GM20000 (cell line): ENCODE measurements at regions not wholly inside any gene's neighbourhood (a gene's known extent, or its start where the extent isn't known, plus 50 kb on each side); places are given as distances from the start of the nearest gene placed in this dataset.

ENCODE experiments used
- DNase-seq: peaks from one replicate; pipeline ENCODE4 v3.0.0; 2012; ENCODE audit warnings: low spot score
- TF ChIP-seq, protein P1 (sequence below): IDR thresholded peaks from 2 replicates; pipeline ENCODE4 v1.5.1; 2012; ENCODE audit warnings: mild to moderate bottlenecking, control low read depth; ENCODE audit errors: extremely low read depth, missing control alignments

DNA sequence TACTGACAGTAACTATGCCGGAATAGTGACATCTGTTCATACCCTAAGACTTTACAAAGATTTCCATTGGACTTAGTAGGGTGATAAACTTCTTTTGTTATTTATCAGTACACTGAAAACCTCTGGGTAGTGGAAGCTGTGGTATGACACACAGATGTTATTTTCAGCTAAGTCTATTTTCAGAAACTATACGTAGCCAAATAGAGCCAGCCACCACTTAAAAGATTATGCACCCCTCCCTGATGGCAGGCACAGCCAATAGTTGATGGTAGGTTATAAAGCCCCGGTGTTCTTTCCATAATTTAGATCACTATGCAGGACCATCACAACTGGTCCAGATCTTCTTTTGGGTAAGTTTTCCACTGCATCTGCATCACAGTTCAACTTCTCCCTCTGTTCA is 1603.2 kb upstream of the PABPC4L start:
- TF ChIP-seq, protein P1, sequence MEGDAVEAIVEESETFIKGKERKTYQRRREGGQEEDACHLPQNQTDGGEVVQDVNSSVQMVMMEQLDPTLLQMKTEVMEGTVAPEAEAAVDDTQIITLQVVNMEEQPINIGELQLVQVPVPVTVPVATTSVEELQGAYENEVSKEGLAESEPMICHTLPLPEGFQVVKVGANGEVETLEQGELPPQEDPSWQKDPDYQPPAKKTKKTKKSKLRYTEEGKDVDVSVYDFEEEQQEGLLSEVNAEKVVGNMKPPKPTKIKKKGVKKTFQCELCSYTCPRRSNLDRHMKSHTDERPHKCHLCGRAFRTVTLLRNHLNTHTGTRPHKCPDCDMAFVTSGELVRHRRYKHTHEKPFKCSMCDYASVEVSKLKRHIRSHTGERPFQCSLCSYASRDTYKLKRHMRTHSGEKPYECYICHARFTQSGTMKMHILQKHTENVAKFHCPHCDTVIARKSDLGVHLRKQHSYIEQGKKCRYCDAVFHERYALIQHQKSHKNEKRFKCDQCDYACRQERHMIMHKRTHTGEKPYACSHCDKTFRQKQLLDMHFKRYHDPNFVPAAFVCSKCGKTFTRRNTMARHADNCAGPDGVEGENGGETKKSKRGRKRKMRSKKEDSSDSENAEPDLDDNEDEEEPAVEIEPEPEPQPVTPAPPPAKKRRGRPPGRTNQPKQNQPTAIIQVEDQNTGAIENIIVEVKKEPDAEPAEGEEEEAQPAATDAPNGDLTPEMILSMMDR: no peak
- DNase-seq: no peak

DNA sequence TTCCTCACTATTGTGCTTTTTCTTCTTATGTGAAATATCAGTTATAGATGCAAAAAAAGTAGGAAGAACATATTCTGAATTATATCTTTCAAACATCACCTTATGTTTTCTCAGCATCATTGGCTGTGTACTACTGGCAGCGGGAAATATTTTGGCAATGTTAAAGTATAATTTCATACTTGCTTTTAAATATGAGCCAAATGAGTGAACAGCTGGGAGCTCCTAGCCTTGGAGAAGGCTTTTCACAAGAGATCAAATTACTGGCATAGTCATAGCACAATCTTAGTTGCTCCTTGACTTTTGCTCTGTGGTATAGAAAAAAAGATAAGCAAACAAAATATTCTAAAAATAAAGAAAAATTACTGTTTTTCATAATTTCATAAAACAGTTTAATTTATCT is 1575.8 kb upstream of the PABPC4L start:
- no peak for DNase-seq
- TF ChIP-seq, protein P1: no peak

DNA sequence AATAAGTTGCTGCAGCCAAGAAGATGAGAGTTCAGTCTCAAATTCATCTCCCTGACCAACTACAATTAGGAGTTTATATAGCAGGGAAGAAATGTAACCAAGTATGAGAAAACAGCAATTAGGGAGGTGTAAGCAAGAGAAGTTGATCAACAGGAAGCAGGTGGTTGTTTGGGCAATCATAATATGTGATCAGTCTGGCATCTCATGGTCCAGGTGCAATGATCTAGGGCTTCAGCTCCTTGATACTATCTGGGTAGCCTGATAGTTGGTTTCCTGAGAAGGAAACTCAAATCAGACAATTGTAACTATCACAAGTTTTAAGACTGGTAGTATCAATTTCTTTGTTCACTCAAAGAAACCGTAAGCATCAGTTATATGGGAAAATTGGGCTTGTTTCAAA is 1574.3 kb upstream of the PABPC4L start:
- no peak for DNase-seq
- TF ChIP-seq, protein P1: no peak

DNA sequence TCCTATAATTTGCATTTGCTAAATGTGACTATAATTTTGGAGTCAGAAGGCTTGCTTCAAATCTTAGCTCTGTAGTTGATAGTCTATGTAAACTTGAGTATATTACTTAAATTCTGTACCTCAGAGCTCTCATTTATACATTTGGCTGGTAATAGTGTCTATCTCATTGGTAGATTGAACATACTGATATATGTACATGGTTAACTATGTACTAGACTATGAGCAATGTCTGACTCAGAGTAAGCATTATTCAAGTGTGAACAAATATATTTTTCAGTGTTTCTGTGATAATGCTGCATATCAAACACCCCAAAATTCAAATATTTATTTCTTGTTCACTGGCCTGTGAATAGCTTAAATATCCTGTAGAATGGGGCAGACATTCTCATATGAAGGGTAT is 1568.9 kb upstream of the PABPC4L start:
- no peak for DNase-seq

DNA sequence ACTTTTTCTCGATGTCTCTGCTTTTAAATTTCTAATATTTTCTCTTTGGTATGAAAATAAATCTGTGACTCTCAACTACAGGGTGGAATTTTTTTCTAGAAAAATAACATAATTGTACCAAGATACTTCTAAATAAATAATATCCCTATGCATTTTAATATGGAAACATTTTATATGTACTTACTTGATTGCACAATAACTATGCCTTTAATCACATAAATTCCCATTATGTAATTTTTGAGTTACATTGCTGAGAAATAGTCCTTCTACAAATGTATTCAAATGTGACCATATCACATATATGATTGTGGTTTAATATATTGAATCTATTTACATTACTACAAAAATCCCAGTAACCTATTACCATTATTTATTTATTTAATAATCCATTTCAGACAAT is 1543.3 kb upstream of the PABPC4L start:
- TF ChIP-seq, protein P1: no peak
- no peak for DNase-seq

More for the DNA sequence above, 1568.9 kb upstream of the PABPC4L start:
- TF ChIP-seq, protein P1: no peak

DNA sequence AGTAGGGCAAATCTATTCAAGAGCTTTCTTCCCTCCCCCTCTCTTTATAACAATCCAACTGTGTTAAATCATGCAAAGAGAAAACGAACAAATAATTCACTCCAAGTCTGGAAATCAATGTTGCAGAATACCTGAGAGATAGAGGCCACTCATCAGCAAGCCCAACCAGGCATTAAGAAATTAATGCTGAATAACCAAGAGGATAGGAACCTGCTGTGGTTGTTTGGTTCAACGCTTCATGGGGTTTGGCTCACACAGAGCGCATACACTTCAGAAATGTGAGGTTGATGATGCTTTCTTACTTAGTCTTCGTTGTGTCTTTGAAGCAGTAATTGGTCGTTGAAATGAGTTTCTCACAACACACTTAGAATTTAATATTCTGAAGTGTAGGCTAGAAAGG is 1540.0 kb upstream of the PABPC4L start:
- no peak for DNase-seq
- TF ChIP-seq, protein P1: no peak

DNA sequence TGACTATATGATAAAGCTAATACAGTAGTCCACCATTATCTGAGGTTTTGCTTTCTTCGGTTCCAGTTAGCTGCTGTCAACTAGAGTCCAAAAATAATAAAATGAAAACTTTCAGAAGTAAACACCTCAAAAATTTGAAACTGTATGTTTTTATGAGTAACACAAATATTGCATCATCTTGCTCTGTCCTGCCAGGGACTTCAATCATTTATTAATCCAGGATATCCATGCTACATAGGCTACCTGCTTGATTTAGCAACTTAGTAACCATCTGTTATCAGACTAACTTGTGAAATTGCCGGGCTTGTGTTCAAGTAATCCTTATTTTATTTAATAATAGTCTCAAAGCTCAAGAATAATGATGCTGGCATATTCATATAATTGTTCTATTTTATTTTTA is 1537.8 kb upstream of the PABPC4L start:
- TF ChIP-seq, protein P1: no peak
- no peak for DNase-seq
